Loucy (cell line): ENCODE measurements at regions not wholly inside any gene's neighbourhood (a gene's known extent, or its start where the extent isn't known, plus 50 kb on each side); places are given as distances from the start of the nearest gene placed in this dataset.

Source experiments
- CTCF ChIP-seq: fragments of 200-600 bp; sonication (generic); conservative IDR thresholded peaks from 2 replicates; pipeline ENCODE4 v1.5.1; 2014; ENCODE audit warnings: mild to moderate bottlenecking, antibody characterized with exemption, low read length
- EZH2phosphoT487 ChIP-seq: fragments of 200-600 bp; IDR thresholded peaks from 2 replicates; pipeline ENCODE4 v1.6.1; 2018; ENCODE audit warnings: antibody characterized with exemption, mild to moderate bottlenecking, moderate library complexity, borderline replicate concordance

DNA sequence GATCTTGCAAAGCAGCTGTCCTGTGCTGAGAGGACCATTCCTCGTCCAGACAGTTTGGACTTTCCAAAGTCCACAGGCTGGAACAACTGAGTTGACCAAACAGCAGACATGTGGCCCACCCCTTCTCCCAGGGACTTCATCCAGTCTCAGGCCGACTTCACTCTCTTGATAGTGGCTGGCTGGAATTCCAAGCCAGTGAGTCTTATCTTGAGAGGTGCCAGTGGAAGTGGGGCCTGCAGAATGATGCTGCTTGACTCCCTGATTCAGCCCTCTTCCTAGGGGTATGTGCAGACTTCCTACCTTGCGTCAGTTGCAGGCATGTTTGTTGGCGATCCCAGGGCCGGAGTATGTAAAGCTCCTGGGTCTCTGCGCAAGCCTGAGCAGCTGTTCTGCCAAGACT, 131.4 kb upstream of the TSLP start:
- TF ChIP-seq CTCF: no peak
- no peak for TF ChIP-seq EZH2phosphoT487
